NOMO-1 treated with dmso at 0.1 percent for 144 hours (cell line): ENCODE measurements at regions not wholly inside any gene's neighbourhood (a gene's known extent, or its start where the extent isn't known, plus 50 kb on each side); places are given as distances from the start of the nearest gene placed in this dataset.

ENCODE experiments used
- DNase-seq: peaks from one replicate; lab custom pipeline; 2025; ENCODE audit not compliant: unreplicated experiment; lab: John Stamatoyannopoulos, UW

- DNase-seq: no peak
Measured at GRCh38 chr9:90311811-90312210, 330.8 kb downstream of the DIRAS2 start.

- no peak for DNase-seq
Measured at GRCh38 chr9:90322296-90322695, 320.3 kb downstream of the DIRAS2 start.

GRCh38 chr9:90325913-90326653, 316.5 kb downstream of the DIRAS2 start:
- DNase-seq: no peak

DNA sequence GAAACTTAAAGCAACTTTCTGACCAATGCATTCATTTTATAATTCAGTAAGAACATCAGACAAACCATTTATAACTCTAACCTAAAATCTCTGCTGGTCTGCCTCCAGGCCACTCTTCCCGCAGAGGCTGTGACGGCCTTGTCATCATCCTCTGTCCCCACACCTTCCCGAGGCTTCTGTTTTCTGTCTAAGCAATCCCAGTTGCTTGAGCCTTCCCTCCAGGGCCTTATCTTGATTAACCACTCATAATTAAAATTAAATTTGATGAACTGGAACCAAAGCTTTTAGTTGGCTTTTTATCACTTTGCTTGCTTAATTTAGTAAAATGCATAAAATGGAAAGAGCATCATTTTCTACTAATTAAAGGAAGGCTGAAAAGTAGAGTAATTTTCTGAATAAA, 312.4 kb downstream of the DIRAS2 start:
- no peak for DNase-seq

DNA sequence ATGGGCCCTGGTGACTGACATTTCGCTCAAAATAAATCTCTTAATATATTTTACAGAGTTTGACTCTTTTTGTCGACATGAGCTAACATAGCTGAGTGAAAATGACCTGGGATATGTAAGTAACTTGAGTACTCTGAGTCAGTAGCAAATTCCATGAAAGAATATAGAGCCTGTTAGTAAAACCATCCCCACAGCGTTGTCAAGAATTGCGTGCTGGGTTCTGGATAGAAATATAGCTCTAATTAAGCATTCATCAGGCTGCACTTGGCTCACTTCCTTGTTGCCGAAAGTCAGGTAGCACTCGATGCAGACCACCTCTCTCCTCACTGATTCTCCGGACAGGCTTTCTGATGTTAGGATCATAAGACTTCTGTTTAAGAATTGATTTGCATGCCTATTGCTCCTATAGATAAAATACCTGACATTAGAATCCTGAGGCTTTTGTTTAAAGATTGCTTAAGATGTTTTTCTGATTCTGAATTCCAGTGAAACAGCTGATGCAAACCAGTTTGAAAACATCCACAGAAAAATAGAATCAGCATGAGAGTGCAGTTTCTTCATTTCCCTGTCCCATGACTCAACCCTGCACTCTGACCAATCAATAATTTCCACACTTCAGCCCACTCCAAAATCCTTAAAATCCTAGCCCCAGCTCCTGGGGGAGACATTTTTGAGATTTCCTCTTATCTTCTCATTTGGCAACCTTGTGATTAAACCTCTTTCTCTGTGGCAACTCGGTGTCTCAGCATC, 310.6 kb downstream of the DIRAS2 start:
- no peak for DNase-seq

- no peak for DNase-seq
Measured at GRCh38 chr9:90333226-90333625, 309.4 kb downstream of the DIRAS2 start.

DNA sequence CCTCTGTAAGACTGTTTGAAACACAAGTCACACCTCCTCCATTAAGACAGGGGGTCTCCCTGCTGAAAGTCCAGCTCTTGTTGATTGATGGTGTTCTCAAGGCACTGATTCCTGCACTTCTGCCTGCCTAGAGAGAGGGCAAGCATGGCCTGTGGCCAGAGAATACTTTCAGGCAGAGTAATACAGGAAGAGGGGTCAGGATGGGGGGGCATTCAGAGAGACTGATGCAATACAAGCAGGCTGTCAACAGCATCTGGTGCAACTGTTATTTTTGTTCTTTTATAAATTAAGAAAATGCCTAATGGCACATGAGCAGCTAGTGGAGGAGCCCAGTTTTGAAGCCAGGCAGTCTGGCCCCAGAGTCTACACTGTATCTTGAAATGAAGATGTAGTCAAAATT, 302.2 kb downstream of the DIRAS2 start:
- no peak for DNase-seq

DNA sequence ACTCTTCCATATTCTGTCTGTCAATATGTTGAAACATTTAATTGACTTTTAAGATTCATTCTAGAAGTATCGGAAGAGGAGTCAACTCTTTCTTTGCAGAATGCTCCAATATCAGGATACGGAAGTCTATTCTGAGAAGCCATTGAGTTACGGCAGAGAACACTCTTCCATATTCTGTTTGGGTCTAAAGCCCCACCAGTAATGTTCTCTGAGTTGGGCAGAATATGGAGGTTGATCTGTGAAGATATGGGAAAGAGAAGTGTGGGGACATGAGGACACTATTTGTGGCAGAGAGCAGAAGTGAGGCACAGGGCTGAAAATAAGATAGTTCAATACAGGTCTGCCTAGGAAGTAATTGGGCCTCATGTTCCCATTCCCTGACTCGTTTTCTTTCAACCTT, 300.0 kb downstream of the DIRAS2 start:
- DNase-seq: no peak

- no peak for DNase-seq
Measured at GRCh38 chr9:90343366-90343765, 299.3 kb downstream of the DIRAS2 start.

GRCh38 chr9:90343991-90344390, 298.6 kb downstream of the DIRAS2 start:
- DNase-seq: no peak

DNA sequence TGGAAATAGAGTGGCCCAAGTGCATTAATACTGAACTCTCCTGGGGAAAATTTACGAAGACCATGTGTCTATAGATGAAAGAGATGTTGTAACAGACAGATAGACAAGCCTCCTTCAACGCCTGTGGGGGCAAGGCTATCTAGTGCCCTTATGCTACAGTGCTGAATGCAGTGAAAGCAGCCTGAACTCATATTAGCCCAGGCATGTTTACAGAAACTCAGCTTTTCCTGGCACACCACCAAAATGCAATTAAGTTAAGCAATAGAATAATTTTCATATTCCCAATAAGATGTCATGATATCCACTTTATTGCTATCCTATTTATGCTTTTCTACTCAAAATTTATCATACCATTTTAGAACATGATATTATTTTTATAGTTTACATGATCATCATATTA, 277.0 kb downstream of the DIRAS2 start:
- no peak for DNase-seq

- DNase-seq: no peak
Measured at GRCh38 chr9:90368241-90368640, 274.4 kb downstream of the DIRAS2 start.

- no peak for DNase-seq
Measured at GRCh38 chr9:90368928-90369327, 273.7 kb downstream of the DIRAS2 start.

GRCh38 chr9:90379771-90380170, 262.9 kb downstream of the DIRAS2 start:
- no peak for DNase-seq

GRCh38 chr9:90385146-90385545, 257.5 kb downstream of the DIRAS2 start:
- DNase-seq: no peak

GRCh38 chr9:90393365-90394152, 249.1 kb downstream of the DIRAS2 start:
- DNase-seq: no peak

DNA sequence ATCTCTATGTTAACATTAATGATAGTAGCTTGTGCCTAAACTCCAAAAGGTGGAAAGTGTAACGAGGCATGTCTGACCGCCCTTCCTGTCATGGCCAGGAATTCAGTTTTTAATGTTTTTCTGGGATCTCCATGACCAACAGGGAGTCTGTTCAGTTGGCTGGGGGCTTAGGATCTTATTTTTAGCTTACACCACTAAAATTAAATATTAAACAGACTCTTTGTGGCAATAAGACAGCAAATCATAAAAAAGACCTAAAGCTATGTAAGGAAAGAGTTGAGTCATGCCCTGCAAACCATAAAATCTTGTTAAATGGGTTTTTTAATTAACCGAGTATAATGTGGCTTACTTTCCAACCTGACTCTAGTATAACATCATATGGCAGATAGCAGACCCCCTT, 247.8 kb downstream of the DIRAS2 start:
- no peak for DNase-seq

DNA sequence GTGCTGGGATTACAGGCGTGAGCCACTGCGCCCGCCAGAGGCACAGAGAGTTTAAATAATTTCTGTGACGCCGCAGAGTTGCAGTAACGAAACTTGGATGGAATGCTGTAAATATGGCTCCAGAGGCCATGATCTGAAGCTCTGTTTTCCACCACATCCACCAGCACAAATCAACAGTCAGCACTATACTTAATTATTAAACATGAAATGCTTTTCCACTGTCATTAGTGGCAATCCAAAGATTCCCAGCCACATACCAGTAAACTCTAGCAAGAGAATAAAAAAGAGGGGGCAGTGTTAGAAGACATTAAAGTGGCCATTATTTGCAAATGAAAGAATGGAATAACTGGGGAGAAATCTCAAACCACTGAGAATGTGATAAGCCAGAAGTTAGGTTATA, 242.5 kb downstream of the DIRAS2 start:
- no peak for DNase-seq

GRCh38 chr9:90408659-90409058, 234.0 kb downstream of the DIRAS2 start:
- DNase-seq: no peak

DNA sequence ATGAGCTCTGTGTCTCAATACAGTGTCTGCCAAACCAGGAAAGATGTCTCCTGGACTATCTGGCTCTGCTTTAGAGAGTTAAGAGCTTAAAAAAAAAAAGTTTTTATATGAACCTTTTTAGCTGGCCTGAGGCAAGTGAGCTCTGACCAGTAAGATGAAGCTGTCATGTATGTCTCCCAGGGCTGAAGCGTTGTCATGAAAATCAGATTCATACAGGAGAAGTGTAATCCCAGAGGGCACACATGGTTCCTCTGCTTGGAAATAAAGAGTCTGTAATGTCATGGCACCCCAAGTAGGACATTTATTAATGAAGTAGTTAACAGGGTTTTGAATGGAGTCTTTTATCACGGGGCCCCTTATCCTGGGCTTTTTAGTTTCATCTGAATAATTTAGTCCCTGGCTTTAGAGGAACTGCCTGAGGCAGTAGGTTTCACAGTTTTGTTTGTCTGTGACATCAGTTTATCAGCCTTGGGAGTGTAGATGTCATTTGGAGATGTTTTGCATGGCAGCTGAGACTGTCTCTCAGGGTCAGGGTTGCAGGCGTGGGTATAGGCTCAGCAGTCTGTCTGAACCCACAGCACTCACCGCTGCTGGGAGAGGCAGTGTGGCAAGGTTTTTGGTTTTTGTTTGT, 223.3 kb downstream of the DIRAS2 start:
- DNase-seq: no peak

- no peak for DNase-seq
Measured at GRCh38 chr9:90420211-90420610, 222.4 kb downstream of the DIRAS2 start.
